WI38 (cell line): ENCODE measurements at regions not wholly inside any gene's neighbourhood (a gene's known extent, or its start where the extent isn't known, plus 50 kb on each side); places are given as distances from the start of the nearest gene placed in this dataset.

Experiments
- H3K4me3 ChIP-seq: 2 replicates; pipeline ENCODE4 v1.5.1; 2011; ENCODE audit warnings: low read depth, mild to moderate bottlenecking, control low read depth, low read length
- CTCF ChIP-seq: IDR thresholded peaks from 2 replicates; pipeline ENCODE4 v1.5.1; 2012; ENCODE audit warnings: low read depth, mild to moderate bottlenecking, control low read depth, low read length

GRCh38 chr11:112644410-112645131, 316.6 kb upstream of the NCAM1 start:
- TF ChIP-seq CTCF, result no peak

GRCh38 chr11:112649856-112650255, 311.4 kb upstream of the NCAM1 start:
- TF ChIP-seq CTCF, result no peak
- no peak overlapping the region for H3K4me3 ChIP-seq

More at GRCh38 chr11:112644410-112645131, 316.6 kb upstream of the NCAM1 start:
- no peak overlapping the region for H3K4me3 ChIP-seq

GRCh38 chr11:112650527-112650926, 310.7 kb upstream of the NCAM1 start:
- no peak overlapping the region for H3K4me3 ChIP-seq
- TF ChIP-seq CTCF, result no peak

GRCh38 chr11:112651386-112651785, 309.8 kb upstream of the NCAM1 start:
- TF ChIP-seq CTCF, result no peak
- no peak overlapping the region for H3K4me3 ChIP-seq

- TF ChIP-seq CTCF, result no peak
- H3K4me3 ChIP-seq, result no peak overlapping the region
Measured at GRCh38 chr11:112652786-112653390, 308.3 kb upstream of the NCAM1 start.

- no peak overlapping the region for H3K4me3 ChIP-seq
- TF ChIP-seq CTCF, result no peak
Measured at GRCh38 chr11:112655371-112655770, 305.8 kb upstream of the NCAM1 start.

GRCh38 chr11:112656772-112657428, 304.3 kb upstream of the NCAM1 start:
- no peak for TF ChIP-seq CTCF
- H3K4me3 ChIP-seq, result no peak overlapping the region
